Keratinocyte (primary cell): ENCODE measurements at regions not wholly inside any gene's neighbourhood (a gene's known extent, or its start where the extent isn't known, plus 50 kb on each side); places are given as distances from the start of the nearest gene placed in this dataset.

ENCODE experiments used
- DNase-seq: peaks from one replicate; pipeline ENCODE4 v3.0.0-alpha.2; 2011; ENCODE audit warnings: low read depth, missing footprints, low spot score
- FAIRE-seq: peaks from 2 replicates; lab custom pipeline; 2011; peaks lifted over from hg19 to GRCh38; lab: Jason Lieb, UNC
- H2AFZ ChIP-seq: 2 replicates; pipeline ENCODE4 v1.6.0; 2012; ENCODE audit warnings: low read length, control low read depth, inconsistent platforms; ENCODE audit not compliant: control insufficient read depth
- H3K27ac ChIP-seq: 2 replicates; pipeline ENCODE4 v1.5.1; 2011; ENCODE audit warnings: low read length; ENCODE audit not compliant: control insufficient read depth, insufficient read depth
- H3K27me3 ChIP-seq: 3 replicates; pipeline ENCODE4 v1.6.0; 2011; ENCODE audit warnings: low read length; ENCODE audit not compliant: control insufficient read depth, insufficient read depth; ENCODE audit errors: extremely low read depth
- H3K36me3 ChIP-seq, 2 experiments: 2 replicates in 1 of 2; 3 replicates in 1 of 2; pipeline ENCODE4 v1.5.1; 2011; ENCODE audit warnings: low read length in 2 of 2, mild to moderate bottlenecking in 1 of 2; ENCODE audit not compliant: control insufficient read depth in 2 of 2, insufficient read depth in 2 of 2; ENCODE audit errors: extremely low read depth in 1 of 2
- H3K4me1 ChIP-seq: 3 replicates; pipeline ENCODE4 v1.5.1; 2011; ENCODE audit warnings: low read length; ENCODE audit not compliant: control insufficient read depth, insufficient read depth; ENCODE audit errors: extremely low read depth
- H3K4me2 ChIP-seq: 3 replicates; pipeline ENCODE4 v1.6.0; 2011; ENCODE audit warnings: low read depth, low read length; ENCODE audit not compliant: control insufficient read depth, insufficient read depth; ENCODE audit errors: extremely low read depth
- H3K4me3 ChIP-seq, 3 experiments: fragments of 200-600 bp in 1 of 3; sonication (generic) in 1 of 3; 2 replicates in 2 of 3; 3 replicates in 1 of 3; pipeline ENCODE4 v1.5.1; 2011 to 2016; ENCODE audit warnings: low read length in 3 of 3, mild to moderate bottlenecking in 3 of 3, control low read depth in 2 of 3, inconsistent platforms in 1 of 3, low read depth in 1 of 3, mixed read lengths in 1 of 3, mixed run types in 1 of 3, moderate library complexity in 1 of 3; ENCODE audit not compliant: control insufficient read depth in 2 of 3, insufficient read depth in 2 of 3; ENCODE audit errors: extremely low read depth in 1 of 3
- H3K79me2 ChIP-seq: 2 replicates; pipeline ENCODE4 v1.6.0; 2012; ENCODE audit warnings: low read length; ENCODE audit not compliant: control insufficient read depth, insufficient read depth
- H3K9ac ChIP-seq: 3 replicates; pipeline ENCODE4 v1.6.0; 2011; ENCODE audit warnings: low read length; ENCODE audit not compliant: control insufficient read depth, insufficient read depth; ENCODE audit errors: extremely low read depth
- H3K9me1 ChIP-seq: 3 replicates; pipeline ENCODE4 v1.6.0; 2011; ENCODE audit warnings: low read length; ENCODE audit not compliant: control insufficient read depth, insufficient read depth; ENCODE audit errors: extremely low read depth
- H3K9me3 ChIP-seq: 2 replicates; pipeline ENCODE4 v1.5.1; 2012; ENCODE audit warnings: low read depth, low read length; ENCODE audit not compliant: control insufficient read depth
- H4K20me1 ChIP-seq: 3 replicates; pipeline ENCODE4 v1.6.0; 2011; ENCODE audit warnings: low read length; ENCODE audit not compliant: control insufficient read depth, insufficient read depth; ENCODE audit errors: extremely low read depth
- EZH2 ChIP-seq: IDR thresholded peaks from one replicate; pipeline ENCODE4 v1.6.1; 2012; ENCODE audit warnings: inconsistent platforms, mild to moderate bottlenecking, low read length, moderate library complexity
- dilution Hi-C: fragments of 300-500 bp; cut with MboI; formaldehyde crosslinking; loops from one replicate; pipeline ENCODE4 v1.7.0; 2020; ENCODE audit warnings: low sequenced_read_pairs; ENCODE audit not compliant: extremely low pct_ligation_motif_present
- TF ChIP-seq, protein P1 (sequence below), 3 experiments: IDR thresholded peaks in 1 of 3; conservative IDR thresholded peaks in 1 of 3; optimal IDR thresholded peaks in 1 of 3; 2 replicates in 2 of 3; 3 replicates in 1 of 3; pipeline versions ENCODE3 to v1.5.1; 2011; ENCODE audit warnings: low read length in 3 of 3, mild to moderate bottlenecking in 3 of 3, moderate library complexity in 2 of 3, control low read depth in 1 of 3, inconsistent platforms in 1 of 3; ENCODE audit not compliant: insufficient read depth in 2 of 3; ENCODE audit errors: extremely low read depth in 1 of 3

- Histone ChIP-seq H3K79me2 (no peaks in the 10 kb centered on the region), H2AFZ (no peak overlapping the region), H4K20me1 (no peaks in the 10 kb centered on the region), H3K4me1 (peaks cover 16% of the 10 kb centered on the region), H3K4me2 (peak overlapping the region; percentile 38), H3K36me3 (no peaks in the 10 kb centered on the region), H3K9ac (no peak overlapping the region), H3K9me1 (no peaks in the 10 kb centered on the region), H3K27me3 (peaks cover 5% of the 10 kb centered on the region), H3K27ac (no peak overlapping the region), H3K4me3 (no peak overlapping the region), H3K9me3 (no peaks in the 10 kb centered on the region)
- peak; percentile 98 for FAIRE-seq
- peak; percentile 72 for DNase-seq
- dilution Hi-C loops, result no loop called here
- TF ChIP-seq EZH2, result no peak
- TF ChIP-seq, protein P1, sequence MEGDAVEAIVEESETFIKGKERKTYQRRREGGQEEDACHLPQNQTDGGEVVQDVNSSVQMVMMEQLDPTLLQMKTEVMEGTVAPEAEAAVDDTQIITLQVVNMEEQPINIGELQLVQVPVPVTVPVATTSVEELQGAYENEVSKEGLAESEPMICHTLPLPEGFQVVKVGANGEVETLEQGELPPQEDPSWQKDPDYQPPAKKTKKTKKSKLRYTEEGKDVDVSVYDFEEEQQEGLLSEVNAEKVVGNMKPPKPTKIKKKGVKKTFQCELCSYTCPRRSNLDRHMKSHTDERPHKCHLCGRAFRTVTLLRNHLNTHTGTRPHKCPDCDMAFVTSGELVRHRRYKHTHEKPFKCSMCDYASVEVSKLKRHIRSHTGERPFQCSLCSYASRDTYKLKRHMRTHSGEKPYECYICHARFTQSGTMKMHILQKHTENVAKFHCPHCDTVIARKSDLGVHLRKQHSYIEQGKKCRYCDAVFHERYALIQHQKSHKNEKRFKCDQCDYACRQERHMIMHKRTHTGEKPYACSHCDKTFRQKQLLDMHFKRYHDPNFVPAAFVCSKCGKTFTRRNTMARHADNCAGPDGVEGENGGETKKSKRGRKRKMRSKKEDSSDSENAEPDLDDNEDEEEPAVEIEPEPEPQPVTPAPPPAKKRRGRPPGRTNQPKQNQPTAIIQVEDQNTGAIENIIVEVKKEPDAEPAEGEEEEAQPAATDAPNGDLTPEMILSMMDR (optimal IDR thresholded peaks at IDR 0.05 in 1 of 3, IDR thresholded peaks at IDR 0.05 in 1 of 3, conservative IDR thresholded peaks at IDR 0.05 in 1 of 3; ENCODE audit: extremely low read depth in 1 of 3, insufficient read depth in 2 of 3, low read length in 3 of 3), result no peak
These were observed 504.9 kb downstream of the OMA1 start for GRCh38 chr1:58041621-58042020.

- FAIRE-seq, result peak; percentile 65
- dilution Hi-C loops, result no loop called here
- DNase-seq, result no peak
These were observed 508.0 kb downstream of the OMA1 start for GRCh38 chr1:58038574-58038973.

More at GRCh38 chr1:58038574-58038973, 508.0 kb downstream of the OMA1 start:
- H3K27ac ChIP-seq, result no peak overlapping the region
- no peak overlapping the region for H3K4me3 ChIP-seq
- peaks cover 16% of the 10 kb centered on the region for H3K4me1 ChIP-seq
- H3K27me3 ChIP-seq, result peaks cover 5% of the 10 kb centered on the region
- H3K9ac ChIP-seq, result no peak overlapping the region
- no peak overlapping the region for H2AFZ ChIP-seq
- no peaks in the 10 kb centered on the region for H3K79me2 ChIP-seq
- H4K20me1 ChIP-seq, result no peaks in the 10 kb centered on the region
- H3K4me2 ChIP-seq, result no peak overlapping the region
- no peaks in the 10 kb centered on the region for H3K9me3 ChIP-seq
- no peaks in the 10 kb centered on the region for H3K36me3 ChIP-seq
- H3K9me1 ChIP-seq, result no peaks in the 10 kb centered on the region
- TF ChIP-seq, protein P1 (optimal IDR thresholded peaks at IDR 0.05 in 1 of 3, IDR thresholded peaks at IDR 0.05 in 1 of 3, conservative IDR thresholded peaks at IDR 0.05 in 1 of 3; ENCODE audit: extremely low read depth in 1 of 3, insufficient read depth in 2 of 3, low read length in 3 of 3), result no peak
- no peak for TF ChIP-seq EZH2
